ENCODE measurements at regions not wholly inside any gene's neighbourhood (a gene's known extent, or its start where the extent isn't known, plus 50 kb on each side); places are given as distances from the start of the nearest gene placed in this dataset.

DNA sequence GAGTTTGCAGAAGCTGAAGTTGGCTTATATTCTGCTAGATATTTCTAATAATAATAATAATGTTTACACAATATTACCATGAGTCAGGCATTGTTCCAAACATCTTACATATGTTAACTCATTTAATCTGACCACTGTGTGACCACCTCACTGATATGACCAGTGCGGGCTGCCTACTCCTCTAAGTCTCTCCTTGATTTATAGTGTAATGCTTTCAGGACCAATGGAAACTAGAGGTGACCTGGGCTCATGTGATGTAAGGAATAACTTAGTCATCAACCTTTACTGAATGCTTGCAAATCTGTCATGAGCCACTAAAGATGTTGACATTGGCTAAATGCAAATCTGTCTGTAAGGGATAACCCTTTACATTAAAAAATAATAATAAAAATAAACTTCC lies 51.1 kb upstream of the GPR6 start:
- no peaks in the 10 kb centered on the region for H3F3A ChIP-seq (ENCODE audit: low read depth)
- no peak overlapping the region for H3K4me2 ChIP-seq (ENCODE audit: low read depth, low read length, poor library complexity, severe bottlenecking)
- no peaks in the 10 kb centered on the region for H3K4me1 ChIP-seq (ENCODE audit: insufficient read depth, low read length, poor library complexity, severe bottlenecking)
- H3K36me3 ChIP-seq (ENCODE audit: insufficient read depth, low read length): no peaks in the 10 kb centered on the region
- H3K79me2 ChIP-seq (ENCODE audit: insufficient read depth, low read length): no peaks in the 10 kb centered on the region
- no peaks in the 10 kb centered on the region for H3K9me3 ChIP-seq (ENCODE audit: insufficient read depth, low read depth, low read length)
- TF ChIP-seq, protein P1, sequence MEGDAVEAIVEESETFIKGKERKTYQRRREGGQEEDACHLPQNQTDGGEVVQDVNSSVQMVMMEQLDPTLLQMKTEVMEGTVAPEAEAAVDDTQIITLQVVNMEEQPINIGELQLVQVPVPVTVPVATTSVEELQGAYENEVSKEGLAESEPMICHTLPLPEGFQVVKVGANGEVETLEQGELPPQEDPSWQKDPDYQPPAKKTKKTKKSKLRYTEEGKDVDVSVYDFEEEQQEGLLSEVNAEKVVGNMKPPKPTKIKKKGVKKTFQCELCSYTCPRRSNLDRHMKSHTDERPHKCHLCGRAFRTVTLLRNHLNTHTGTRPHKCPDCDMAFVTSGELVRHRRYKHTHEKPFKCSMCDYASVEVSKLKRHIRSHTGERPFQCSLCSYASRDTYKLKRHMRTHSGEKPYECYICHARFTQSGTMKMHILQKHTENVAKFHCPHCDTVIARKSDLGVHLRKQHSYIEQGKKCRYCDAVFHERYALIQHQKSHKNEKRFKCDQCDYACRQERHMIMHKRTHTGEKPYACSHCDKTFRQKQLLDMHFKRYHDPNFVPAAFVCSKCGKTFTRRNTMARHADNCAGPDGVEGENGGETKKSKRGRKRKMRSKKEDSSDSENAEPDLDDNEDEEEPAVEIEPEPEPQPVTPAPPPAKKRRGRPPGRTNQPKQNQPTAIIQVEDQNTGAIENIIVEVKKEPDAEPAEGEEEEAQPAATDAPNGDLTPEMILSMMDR (conservative IDR thresholded peaks at IDR 0.05; ENCODE audit: low read length): no peak
- no peak for TF ChIP-seq EZH2phosphoT487 (IDR thresholded peaks at IDR 0.05; ENCODE audit: borderline replicate concordance)
- H3K9me2 ChIP-seq (replicated peaks; ENCODE audit: low read depth, low read length): no peaks in the 10 kb centered on the region
- no peaks in the 10 kb centered on the region for H4K20me1 ChIP-seq (ENCODE audit: insufficient read depth, low read length, poor library complexity, severe bottlenecking)
- H2AFZ ChIP-seq (ENCODE audit: low read length): no peak overlapping the region
- H3K27me3 ChIP-seq (ENCODE audit: insufficient read depth, low read length, poor library complexity, severe bottlenecking): no peaks in the 10 kb centered on the region
- H3K4me3 ChIP-seq (ENCODE audit: low read length, poor library complexity, severe bottlenecking): no peak overlapping the region
- no peak overlapping the region for H3K9ac ChIP-seq (ENCODE audit: low read depth, low read length, poor library complexity, severe bottlenecking)
